ENCODE measurements at regions not wholly inside any gene's neighbourhood (a gene's known extent, or its start where the extent isn't known, plus 50 kb on each side); places are given as distances from the start of the nearest gene placed in this dataset.

DNA sequence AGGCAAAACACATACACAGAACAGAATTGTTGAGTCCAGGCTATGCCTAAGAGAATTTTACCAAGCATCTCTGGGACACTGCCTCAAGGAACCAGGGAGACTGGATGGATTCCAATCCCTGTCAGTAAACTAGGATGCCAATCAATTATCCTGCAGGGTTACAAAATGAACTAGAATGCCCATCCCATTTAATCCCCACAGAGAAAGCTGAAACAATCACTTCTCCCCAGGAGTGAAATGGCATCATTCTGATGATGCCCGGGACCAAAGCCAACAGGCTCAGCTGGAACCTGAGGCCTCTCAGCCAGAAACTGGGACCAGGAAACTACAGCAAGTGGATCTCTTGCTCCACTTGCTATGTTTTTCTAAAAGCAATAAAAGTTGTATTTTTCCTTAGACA lies 130.0 kb upstream of the TJP1 start:
- no peak for DNase-seq (ENCODE audit: low spot score)

DNA sequence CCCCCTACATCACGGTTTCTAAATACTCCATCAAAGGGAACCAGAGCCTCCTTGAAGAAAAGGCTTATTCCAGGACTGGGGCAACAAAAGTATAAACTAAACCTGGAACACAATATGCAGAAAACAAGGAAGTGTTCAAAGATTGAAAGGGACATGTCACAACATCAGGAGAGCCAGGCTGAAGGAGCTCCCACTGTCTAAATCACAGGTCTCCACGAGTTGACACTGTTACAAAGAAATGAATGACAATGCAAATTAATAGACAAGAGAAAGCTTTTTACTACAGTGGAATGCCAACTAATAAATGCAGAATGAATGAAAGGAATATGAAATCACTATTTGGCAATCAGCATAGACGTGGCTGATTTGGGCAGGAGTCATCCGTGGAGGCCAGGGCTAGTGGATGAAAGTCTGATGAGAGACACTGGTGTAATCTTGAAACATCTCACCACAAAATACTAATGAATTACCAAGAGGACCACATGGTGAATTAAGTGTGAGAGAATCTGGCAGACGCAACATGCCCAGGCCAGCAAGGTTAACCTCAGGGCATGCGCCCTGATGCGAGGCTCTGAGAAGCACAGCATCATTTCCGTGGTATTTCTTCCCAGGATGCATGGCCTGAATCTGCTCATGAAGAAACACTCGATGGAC lies 123.8 kb upstream of the TJP1 start:
- DNase-seq (ENCODE audit: low spot score) = peak; percentile 42

DNA sequence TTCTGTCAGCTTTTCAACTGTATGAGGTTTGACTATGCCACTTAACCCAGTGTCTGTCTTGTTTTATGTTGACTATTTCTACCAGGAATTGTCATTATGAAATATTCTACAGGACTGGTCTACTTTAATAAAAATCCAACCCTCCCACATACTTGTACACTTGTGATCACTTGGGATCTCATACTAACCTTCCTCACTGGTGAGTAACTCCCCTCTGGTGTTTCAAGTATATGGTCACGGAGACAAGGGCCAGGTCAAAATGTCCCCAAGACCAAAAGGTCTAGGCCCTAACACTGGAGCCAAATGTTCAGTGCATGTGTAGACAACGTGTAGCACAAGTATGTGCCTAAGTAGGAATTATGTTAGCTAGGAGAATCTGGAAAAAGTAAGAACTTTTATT lies 122.7 kb upstream of the TJP1 start:
- no peak for DNase-seq (ENCODE audit: low spot score)

GRCh38 chr15:29942548-29942947 lies 120.3 kb upstream of the TJP1 start:
- DNase-seq (ENCODE audit: low spot score) = no peak

GRCh38 chr15:29942143-29942542 lies 119.9 kb upstream of the TJP1 start:
- no peak for DNase-seq (ENCODE audit: low spot score)

- no peak for DNase-seq (ENCODE audit: low spot score)
Observed at GRCh38 chr15:29939404-29939803, 117.1 kb upstream of the TJP1 start.

DNA sequence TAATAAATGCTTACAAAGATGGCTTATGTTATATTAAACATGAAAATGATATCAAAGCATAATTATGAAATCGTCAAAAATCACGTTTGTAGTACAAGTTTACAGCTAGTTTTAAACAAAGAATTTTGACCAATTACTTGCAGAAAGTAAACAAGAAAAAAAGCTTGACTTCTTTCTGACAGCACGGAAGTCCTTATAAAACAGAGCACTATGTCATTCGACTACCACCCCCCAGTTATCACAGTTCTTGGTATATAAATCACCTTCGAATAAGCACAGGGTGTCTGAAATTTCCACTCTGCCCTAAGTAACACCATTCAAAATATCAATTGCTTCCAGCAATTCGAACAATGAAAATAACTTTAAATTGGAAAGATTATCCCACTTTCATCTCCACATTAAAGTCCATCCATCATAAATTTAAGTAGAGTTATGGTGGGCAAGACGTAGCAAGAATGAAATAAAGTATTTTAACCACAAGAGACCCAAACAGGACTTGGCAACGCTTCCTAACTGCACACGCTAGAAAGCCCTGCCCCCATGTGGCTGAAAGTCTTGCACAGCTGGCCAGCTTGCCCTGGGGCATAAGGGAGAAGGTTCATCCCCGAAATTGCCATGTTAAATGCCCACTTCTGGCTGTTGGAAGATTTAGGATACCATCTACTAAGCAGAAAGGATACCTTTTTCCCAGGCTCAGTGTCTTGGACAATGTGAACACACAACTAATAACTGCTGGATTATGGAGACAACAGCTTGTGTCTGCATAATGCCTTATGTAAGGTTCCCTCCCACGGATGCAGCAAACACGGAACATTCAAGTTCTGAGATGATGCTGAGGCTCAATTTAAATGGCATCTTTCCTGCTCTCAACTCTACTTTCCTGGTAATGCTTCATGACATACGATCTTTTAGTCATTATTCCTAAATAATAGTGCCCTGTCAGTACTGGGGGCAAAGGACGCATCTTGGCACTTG lies 116.4 kb upstream of the TJP1 start:
- DNase-seq (ENCODE audit: low spot score) = no peak

DNA sequence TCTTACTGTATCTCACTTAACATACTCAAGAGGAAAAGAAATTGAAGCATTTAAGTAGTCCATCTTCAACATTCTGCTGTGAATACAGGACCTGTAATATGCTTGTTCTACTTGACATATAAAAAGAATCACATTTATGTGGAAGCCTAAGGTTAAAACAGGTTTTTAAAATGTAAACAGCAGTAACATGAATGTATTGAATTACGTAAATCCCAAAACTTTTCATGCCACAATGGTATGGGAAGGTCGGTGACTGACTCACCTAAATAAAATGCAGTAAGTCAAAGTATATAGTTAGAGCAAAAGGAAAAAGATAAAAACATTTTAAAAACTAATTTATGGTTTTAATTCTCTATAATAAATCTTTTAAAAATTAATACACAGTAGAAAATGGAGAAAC lies 115.7 kb upstream of the TJP1 start:
- no peak for DNase-seq (ENCODE audit: low spot score)

GRCh38 chr15:29936353-29937049 lies 114.2 kb upstream of the TJP1 start:
- no peak for DNase-seq (ENCODE audit: low spot score)

- no peak for DNase-seq (ENCODE audit: low spot score)
Observed at GRCh38 chr15:29935296-29936004, 113.2 kb upstream of the TJP1 start.

DNA sequence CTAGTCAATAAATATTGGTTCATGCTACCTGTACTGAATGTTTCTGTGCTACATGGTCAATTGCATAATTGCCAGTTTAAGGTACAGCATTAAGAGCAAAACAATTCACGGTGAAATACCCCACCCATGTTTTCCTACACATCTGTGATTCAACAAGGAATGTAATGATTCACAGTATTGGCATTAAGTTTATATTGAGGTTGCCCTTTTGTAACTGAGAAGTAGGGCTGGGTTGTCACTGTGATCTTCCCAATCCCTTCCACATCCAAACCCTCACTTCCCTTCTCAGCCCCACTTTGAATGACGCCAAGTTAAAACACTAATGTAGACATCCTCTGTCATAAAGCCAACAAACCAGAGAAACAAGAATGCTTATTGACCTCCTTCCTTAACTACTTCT lies 112.0 kb upstream of the TJP1 start:
- DNase-seq (ENCODE audit: low spot score) = peak; percentile 38

- no peak for DNase-seq (ENCODE audit: low spot score)
Observed at GRCh38 chr15:29933042-29933803, 111.0 kb upstream of the TJP1 start.

DNA sequence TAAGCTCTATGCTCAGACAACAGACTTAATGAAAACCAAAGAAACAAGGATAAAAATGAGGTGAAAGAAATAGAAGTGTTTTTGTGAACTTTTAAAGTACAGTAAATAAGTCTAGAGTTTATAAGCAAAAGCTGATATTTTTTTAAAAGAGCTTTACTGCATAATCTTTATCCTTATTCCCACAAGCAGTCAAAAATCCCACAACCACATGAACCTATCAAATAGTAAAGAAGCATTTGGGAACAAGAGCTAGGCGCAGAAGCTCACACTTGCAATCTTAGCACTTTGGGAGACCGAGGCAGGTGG lies 103.8 kb upstream of the TJP1 start:
- DNase-seq (ENCODE audit: low spot score) = no peak

GRCh38 chr15:29925227-29926082 lies 103.2 kb upstream of the TJP1 start:
- DNase-seq (ENCODE audit: low spot score) = peak; percentile 67

DNA sequence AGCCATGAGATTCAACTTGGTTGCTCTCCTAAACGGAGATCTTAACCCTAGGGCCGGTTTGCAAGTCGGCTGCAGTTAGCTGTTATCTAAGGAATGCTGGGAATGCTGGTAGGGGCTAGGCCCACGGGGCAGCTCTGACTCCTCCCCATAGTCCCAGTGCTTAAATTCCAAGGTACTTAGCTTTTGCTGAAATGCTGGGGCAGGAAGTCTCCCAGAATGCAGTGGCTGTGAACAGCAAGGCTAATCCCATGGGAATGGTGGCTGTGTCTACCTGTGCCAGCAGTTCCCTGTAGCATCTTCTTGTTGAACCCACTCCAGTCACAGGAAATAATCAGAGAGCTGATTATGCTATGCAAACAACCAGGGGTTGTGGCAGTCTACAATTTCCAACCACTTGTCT lies 102.5 kb upstream of the TJP1 start:
- peak; percentile 79 for DNase-seq (ENCODE audit: low spot score)

GRCh38 chr15:29922191-29922590 lies 99.9 kb upstream of the TJP1 start:
- no peak for DNase-seq (ENCODE audit: low spot score)

- no peak for DNase-seq (ENCODE audit: low spot score)
Observed at GRCh38 chr15:29921130-29921601, 98.9 kb upstream of the TJP1 start.

DNA sequence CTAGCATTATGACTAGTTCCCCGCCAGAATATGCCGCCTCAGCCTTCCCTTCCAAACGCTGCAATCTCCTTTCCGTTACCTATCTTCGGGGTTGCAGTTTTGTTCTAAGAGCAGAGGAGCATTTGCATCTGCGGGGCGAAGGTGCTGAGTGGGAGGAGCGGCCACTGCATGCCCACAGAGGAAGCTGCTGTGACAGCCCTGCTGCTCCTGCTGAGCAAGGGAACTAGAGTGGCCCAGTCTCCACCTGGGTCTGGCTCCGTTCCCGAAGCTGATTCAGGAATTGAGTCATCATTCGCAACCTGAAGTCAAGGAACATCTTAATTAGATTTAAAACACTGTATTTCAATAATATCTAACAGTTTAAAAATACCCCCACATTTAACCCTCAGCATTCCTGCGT lies 98.2 kb upstream of the TJP1 start:
- DNase-seq (ENCODE audit: low spot score) = no peak

GRCh38 chr15:29919380-29919881 lies 97.2 kb upstream of the TJP1 start:
- DNase-seq (ENCODE audit: low spot score) = no peak

Measured in AG08396 (cell line).